ENCODE measurements at regions not wholly inside any gene's neighbourhood (a gene's known extent, or its start where the extent isn't known, plus 50 kb on each side); places are given as distances from the start of the nearest gene placed in this dataset.

DNA sequence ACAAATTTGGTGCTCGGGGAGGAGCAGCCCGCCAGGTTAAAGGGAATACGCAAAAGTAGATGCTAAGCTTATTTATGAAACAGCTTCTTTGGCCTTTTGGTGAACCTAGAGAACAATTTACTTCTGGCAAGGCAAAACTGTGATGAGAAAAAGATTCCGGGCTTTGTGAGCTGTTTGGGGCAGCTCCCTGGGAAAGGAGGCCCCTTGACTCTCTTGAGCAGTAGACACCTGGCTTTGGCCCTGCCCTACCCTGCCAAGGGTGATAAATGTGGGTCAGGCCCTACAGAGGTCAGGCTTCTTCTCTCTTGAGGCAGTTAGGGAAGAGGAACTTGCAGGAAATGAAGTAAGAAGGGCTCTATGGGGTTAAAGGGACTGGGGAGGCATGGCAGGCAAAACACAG lies 509.6 kb downstream of the MID1IP1 start:
- TF ChIP-seq, protein P1, sequence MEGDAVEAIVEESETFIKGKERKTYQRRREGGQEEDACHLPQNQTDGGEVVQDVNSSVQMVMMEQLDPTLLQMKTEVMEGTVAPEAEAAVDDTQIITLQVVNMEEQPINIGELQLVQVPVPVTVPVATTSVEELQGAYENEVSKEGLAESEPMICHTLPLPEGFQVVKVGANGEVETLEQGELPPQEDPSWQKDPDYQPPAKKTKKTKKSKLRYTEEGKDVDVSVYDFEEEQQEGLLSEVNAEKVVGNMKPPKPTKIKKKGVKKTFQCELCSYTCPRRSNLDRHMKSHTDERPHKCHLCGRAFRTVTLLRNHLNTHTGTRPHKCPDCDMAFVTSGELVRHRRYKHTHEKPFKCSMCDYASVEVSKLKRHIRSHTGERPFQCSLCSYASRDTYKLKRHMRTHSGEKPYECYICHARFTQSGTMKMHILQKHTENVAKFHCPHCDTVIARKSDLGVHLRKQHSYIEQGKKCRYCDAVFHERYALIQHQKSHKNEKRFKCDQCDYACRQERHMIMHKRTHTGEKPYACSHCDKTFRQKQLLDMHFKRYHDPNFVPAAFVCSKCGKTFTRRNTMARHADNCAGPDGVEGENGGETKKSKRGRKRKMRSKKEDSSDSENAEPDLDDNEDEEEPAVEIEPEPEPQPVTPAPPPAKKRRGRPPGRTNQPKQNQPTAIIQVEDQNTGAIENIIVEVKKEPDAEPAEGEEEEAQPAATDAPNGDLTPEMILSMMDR (IDR thresholded peaks at IDR 0.05 in 8 of 11, conservative IDR thresholded peaks at IDR 0.05 in 3 of 11): no peak
- TF ChIP-seq POLR2A (IDR thresholded peaks at IDR 0.05): no peak

Measured in spleen (tissue), 7 donors.